IPS-18a (cell line): ENCODE measurements at regions not wholly inside any gene's neighbourhood (a gene's known extent, or its start where the extent isn't known, plus 50 kb on each side); places are given as distances from the start of the nearest gene placed in this dataset.
"Not testable (repeated sequence)": the region's sequence is repeated elsewhere in the genome, so short reads cannot be mapped to it uniquely, and the experiment has no call there.

Source experiments
- H3K27ac ChIP-seq: one replicate; pipeline ENCODE4 v1.5.1; 2013; ENCODE audit warnings: low read length
- H3K27me3 ChIP-seq: one replicate; pipeline ENCODE4 v1.6.1; 2013; ENCODE audit warnings: mild to moderate bottlenecking, low read length; ENCODE audit not compliant: control insufficient read depth, insufficient read depth
- H3K36me3 ChIP-seq: one replicate; pipeline ENCODE4 v1.6.1; 2013; ENCODE audit warnings: low read depth, low read length; ENCODE audit not compliant: control insufficient read depth
- H3K4me1 ChIP-seq: one replicate; pipeline ENCODE4 v1.6.1; 2013; ENCODE audit warnings: low read depth, low read length; ENCODE audit not compliant: control insufficient read depth
- H3K4me3 ChIP-seq: one replicate; pipeline ENCODE4 v1.5.1; 2013; ENCODE audit warnings: low read length
- H3K9ac ChIP-seq: one replicate; pipeline ENCODE4 v1.6.1; 2013; ENCODE audit warnings: mild to moderate bottlenecking, low read length, moderate library complexity
- H3K9me3 ChIP-seq: one replicate; pipeline ENCODE4 v1.6.1; 2013; ENCODE audit warnings: low read depth, low read length; ENCODE audit not compliant: control insufficient read depth

GRCh38 chr1:242806324-242806723 is 281.8 kb upstream of the PLD5 start:
- no peak overlapping the region for H3K9ac ChIP-seq
- H3K27ac ChIP-seq = no peak overlapping the region
- no peaks in the 10 kb centered on the region for H3K27me3 ChIP-seq
- no peaks in the 10 kb centered on the region for H3K9me3 ChIP-seq
- H3K4me3 ChIP-seq = no peak overlapping the region
- no peaks in the 10 kb centered on the region for H3K36me3 ChIP-seq
- H3K4me1 ChIP-seq = no peaks in the 10 kb centered on the region

- H3K4me1 ChIP-seq, H3K27ac ChIP-seq, H3K9ac ChIP-seq, H3K27me3 ChIP-seq, H3K9me3 ChIP-seq, H3K36me3 ChIP-seq, H3K4me3 ChIP-seq: not testable (repeated sequence)
Measured at GRCh38 chr1:242805360-242805759, 280.9 kb upstream of the PLD5 start.

GRCh38 chr1:242802973-242803372 is 278.5 kb upstream of the PLD5 start:
- no peaks in the 10 kb centered on the region for H3K36me3 ChIP-seq
- H3K27ac ChIP-seq = no peak overlapping the region
- H3K4me3 ChIP-seq = no peak overlapping the region
- H3K9me3 ChIP-seq = no peaks in the 10 kb centered on the region
- no peak overlapping the region for H3K9ac ChIP-seq
- H3K27me3 ChIP-seq = no peaks in the 10 kb centered on the region
- no peaks in the 10 kb centered on the region for H3K4me1 ChIP-seq

- no peaks in the 10 kb centered on the region for H3K27me3 ChIP-seq
- no peaks in the 10 kb centered on the region for H3K36me3 ChIP-seq
- no peak overlapping the region for H3K27ac ChIP-seq
- H3K4me3 ChIP-seq = no peak overlapping the region
- H3K9me3 ChIP-seq = no peaks in the 10 kb centered on the region
- H3K4me1 ChIP-seq = no peaks in the 10 kb centered on the region
- no peak overlapping the region for H3K9ac ChIP-seq
Measured at GRCh38 chr1:242800521-242800920, 276.0 kb upstream of the PLD5 start.

- no peaks in the 10 kb centered on the region for H3K4me1 ChIP-seq
- H3K9me3 ChIP-seq = no peaks in the 10 kb centered on the region
- no peaks in the 10 kb centered on the region for H3K27me3 ChIP-seq
- H3K4me3 ChIP-seq = no peak overlapping the region
- no peaks in the 10 kb centered on the region for H3K36me3 ChIP-seq
- H3K9ac ChIP-seq = no peak overlapping the region
- H3K27ac ChIP-seq = no peak overlapping the region
Measured at GRCh38 chr1:242797856-242798255, 273.4 kb upstream of the PLD5 start.

- Histone ChIP-seq H3K9ac (no peak overlapping the region), H3K4me3 (no peak overlapping the region), H3K9me3 (no peaks in the 10 kb centered on the region), H3K27me3 (no peaks in the 10 kb centered on the region), H3K36me3 (no peaks in the 10 kb centered on the region), H3K27ac (no peak overlapping the region), H3K4me1 (no peaks in the 10 kb centered on the region)
Measured at GRCh38 chr1:242788771-242789170, 264.3 kb upstream of the PLD5 start.

GRCh38 chr1:242787968-242788367 is 263.5 kb upstream of the PLD5 start:
- Histone ChIP-seq H3K9me3 (no peaks in the 10 kb centered on the region), H3K4me3 (no peak overlapping the region), H3K36me3 (no peaks in the 10 kb centered on the region), H3K4me1 (no peaks in the 10 kb centered on the region), H3K27me3 (no peaks in the 10 kb centered on the region), H3K9ac (no peak overlapping the region), H3K27ac (no peak overlapping the region)

- Histone ChIP-seq H3K4me3 (no peak overlapping the region), H3K9ac (no peak overlapping the region), H3K4me1 (no peaks in the 10 kb centered on the region), H3K27me3 (no peaks in the 10 kb centered on the region), H3K27ac (no peak overlapping the region), H3K36me3 (no peaks in the 10 kb centered on the region), H3K9me3 (no peaks in the 10 kb centered on the region)
Measured at GRCh38 chr1:242784807-242785206, 260.3 kb upstream of the PLD5 start.

DNA sequence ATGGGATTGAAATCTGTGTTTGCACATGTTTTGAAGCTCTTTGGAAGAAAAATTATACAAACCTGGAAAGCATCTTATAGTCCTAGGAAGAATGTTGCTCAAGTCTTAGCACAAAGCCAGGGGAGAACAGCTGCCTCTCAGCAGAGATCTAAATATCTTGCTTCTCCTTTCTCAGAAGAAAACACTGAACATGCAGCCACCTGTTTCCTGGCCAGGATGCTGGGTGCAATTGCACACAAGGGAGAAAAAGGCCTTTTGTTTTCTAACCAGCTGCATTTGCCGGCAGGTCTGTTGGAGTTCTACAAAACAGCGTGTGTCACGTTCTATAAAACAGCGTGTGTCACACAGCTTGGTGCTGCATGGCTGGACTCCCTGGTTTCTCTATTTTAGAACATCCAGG is 259.6 kb upstream of the PLD5 start:
- H3K4me1 ChIP-seq = no peaks in the 10 kb centered on the region
- no peak overlapping the region for H3K27ac ChIP-seq
- no peak overlapping the region for H3K9ac ChIP-seq
- H3K9me3 ChIP-seq = no peaks in the 10 kb centered on the region
- H3K4me3 ChIP-seq = no peak overlapping the region
- no peaks in the 10 kb centered on the region for H3K27me3 ChIP-seq
- H3K36me3 ChIP-seq = no peaks in the 10 kb centered on the region

- Histone ChIP-seq H3K9me3 (no peaks in the 10 kb centered on the region), H3K9ac (no peak overlapping the region), H3K4me3 (no peak overlapping the region), H3K4me1 (no peaks in the 10 kb centered on the region), H3K36me3 (no peaks in the 10 kb centered on the region), H3K27ac (no peak overlapping the region), H3K27me3 (no peaks in the 10 kb centered on the region)
Measured at GRCh38 chr1:242774256-242774655, 249.8 kb upstream of the PLD5 start.

GRCh38 chr1:242770366-242770765 is 245.9 kb upstream of the PLD5 start:
- Histone ChIP-seq H3K4me1 (no peaks in the 10 kb centered on the region), H3K9me3 (no peaks in the 10 kb centered on the region), H3K27ac (no peak overlapping the region), H3K4me3 (no peak overlapping the region), H3K36me3 (no peaks in the 10 kb centered on the region), H3K27me3 (no peaks in the 10 kb centered on the region), H3K9ac (no peak overlapping the region)

GRCh38 chr1:242764161-242764560 is 239.7 kb upstream of the PLD5 start:
- Histone ChIP-seq H3K36me3 (no peaks in the 10 kb centered on the region), H3K9ac (no peak overlapping the region), H3K9me3 (no peaks in the 10 kb centered on the region), H3K4me1 (no peaks in the 10 kb centered on the region), H3K27ac (no peak overlapping the region), H3K4me3 (no peak overlapping the region), H3K27me3 (no peaks in the 10 kb centered on the region)
